Stimulated activated CD4-positive, alpha-beta T cell treated with anti-CD3 and anti-CD28 coated beads, Interleukin-4, amount 100 ng/mL, for 1 hour (primary cell): ENCODE measurements at regions not wholly inside any gene's neighbourhood (a gene's known extent, or its start where the extent isn't known, plus 50 kb on each side); places are given as distances from the start of the nearest gene placed in this dataset.

Experiments used
- DNase-seq: peaks from one replicate; pipeline ENCODE4 v3.0.0-alpha.2; 2020

- no peak for DNase-seq
These were observed 79.7 kb upstream of the CDIN1 start for GRCh38 chr15:36499412-36500389.

GRCh38 chr15:36501063-36501678, 78.3 kb upstream of the CDIN1 start:
- DNase-seq, result no peak

- DNase-seq, result no peak
These were observed 76.9 kb upstream of the CDIN1 start for GRCh38 chr15:36502509-36502908.

DNA sequence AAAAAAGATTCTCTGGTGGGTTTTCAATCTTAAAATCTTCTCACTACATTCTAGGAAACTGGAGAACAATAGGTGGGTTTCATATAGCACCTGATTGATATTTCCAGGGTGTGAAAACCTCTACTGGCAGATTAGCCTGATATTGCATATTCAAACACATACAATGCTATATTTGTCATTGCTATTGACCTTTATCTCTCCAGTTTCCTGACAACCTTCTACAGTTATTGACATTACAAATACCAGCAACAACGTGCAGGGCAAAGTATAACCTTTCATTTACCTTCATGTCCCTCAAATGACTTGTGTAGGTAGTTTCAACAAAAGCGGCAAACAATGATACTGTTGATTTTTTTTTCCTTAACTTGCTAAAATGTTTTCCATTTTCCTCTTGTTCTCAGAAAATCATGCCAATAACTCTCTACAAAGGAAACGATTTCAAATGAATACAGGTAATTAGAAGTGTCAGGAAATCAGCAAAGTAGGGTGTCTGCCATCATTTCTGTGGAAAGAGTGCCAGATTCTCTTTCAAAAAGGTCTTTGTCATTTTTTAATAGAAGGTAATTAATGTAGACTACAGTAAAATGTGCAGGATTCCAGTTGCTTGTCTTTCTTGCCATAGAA, 72.6 kb upstream of the CDIN1 start:
- no peak for DNase-seq

- no peak for DNase-seq
These were observed 72.0 kb upstream of the CDIN1 start for GRCh38 chr15:36507458-36507857.

GRCh38 chr15:36511594-36511993, 67.8 kb upstream of the CDIN1 start:
- DNase-seq, result no peak

DNA sequence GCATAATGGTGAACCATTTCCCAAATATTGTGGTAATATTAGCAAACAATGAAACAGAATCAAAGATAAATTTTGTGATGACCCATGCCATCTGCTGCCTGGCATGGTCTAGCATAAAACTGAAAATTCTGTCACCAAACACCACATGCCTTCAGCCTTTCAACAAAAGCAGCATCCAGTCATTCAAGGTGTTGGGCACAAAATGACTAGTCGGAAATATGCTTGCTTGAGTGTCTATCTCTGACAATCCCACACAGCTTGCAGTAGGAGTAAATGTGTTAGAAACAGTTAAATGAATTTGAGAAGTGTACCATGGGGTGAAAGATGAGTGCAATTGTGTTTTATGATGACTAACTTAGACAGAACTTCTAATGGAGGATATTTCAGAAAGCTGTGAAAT, 61.7 kb upstream of the CDIN1 start:
- DNase-seq, result no peak

- no peak for DNase-seq
These were observed 60.4 kb upstream of the CDIN1 start for GRCh38 chr15:36519067-36519466.

GRCh38 chr15:36525430-36525829, 54.0 kb upstream of the CDIN1 start:
- no peak for DNase-seq

- DNase-seq, result no peak
These were observed 51.9 kb upstream of the CDIN1 start for GRCh38 chr15:36527235-36528162.

DNA sequence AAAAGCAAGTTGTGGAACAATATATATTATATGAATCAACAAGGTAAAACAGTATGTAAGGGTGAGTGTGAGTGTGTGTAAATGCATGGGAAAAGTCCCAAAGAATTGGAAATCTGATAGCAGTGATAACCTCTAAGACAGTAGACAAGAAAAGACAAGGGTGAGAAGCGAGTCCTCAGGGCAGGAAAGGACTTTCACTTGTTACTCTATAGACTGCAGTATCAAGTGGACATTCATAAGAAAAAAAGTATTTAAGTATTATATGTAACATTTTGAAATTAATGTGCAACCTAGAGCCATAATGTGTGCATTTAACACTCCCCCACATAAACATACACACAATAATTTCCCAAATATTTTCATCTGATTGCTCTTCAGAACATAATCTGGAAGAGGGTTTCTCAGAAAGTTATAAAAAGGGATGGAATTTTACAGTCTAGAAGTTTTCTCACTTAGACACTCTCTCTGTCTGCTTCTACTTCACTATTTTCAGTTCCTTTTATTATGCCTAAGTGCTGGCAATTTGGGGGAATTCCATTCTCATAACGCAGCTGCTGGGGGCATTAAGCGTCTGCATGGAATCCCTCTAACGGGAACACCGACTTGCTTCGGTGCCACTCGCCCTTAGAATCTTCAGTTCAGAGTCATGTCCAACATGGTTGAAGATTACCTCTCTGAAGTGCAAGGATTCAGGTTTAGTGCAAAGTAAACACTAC, 50.0 kb upstream of the CDIN1 start:
- DNase-seq, result no peak
